ENCODE measurements at regions not wholly inside any gene's neighbourhood (a gene's known extent, or its start where the extent isn't known, plus 50 kb on each side); places are given as distances from the start of the nearest gene placed in this dataset.

GRCh38 chr13:86932776-86933334 lies 738.3 kb upstream of the SLITRK5 start:
- TF ChIP-seq CTCF (IDR thresholded peaks at IDR 0.05; ENCODE audit: control insufficient read depth, insufficient read depth, low read depth, low read length, missing control alignments), result no peak
- DNase-seq (ENCODE audit: low read depth), result no peak

GRCh38 chr13:86933676-86934075 lies 737.5 kb upstream of the SLITRK5 start:
- TF ChIP-seq CTCF (IDR thresholded peaks at IDR 0.05; ENCODE audit: control insufficient read depth, insufficient read depth, low read depth, low read length, missing control alignments), result no peak

More at GRCh38 chr13:86932776-86933334, 738.3 kb upstream of the SLITRK5 start:
- no peak overlapping the region for H3K4me3 ChIP-seq (ENCODE audit: control insufficient read depth, low read depth, low read length)

GRCh38 chr13:86937316-86937715 lies 733.9 kb upstream of the SLITRK5 start:
- no peak for TF ChIP-seq CTCF (IDR thresholded peaks at IDR 0.05; ENCODE audit: control insufficient read depth, insufficient read depth, low read depth, low read length, missing control alignments)
- no peak for DNase-seq (ENCODE audit: low read depth)
- no peak overlapping the region for H3K4me3 ChIP-seq (ENCODE audit: control insufficient read depth, low read depth, low read length)

More at GRCh38 chr13:86933676-86934075, 737.5 kb upstream of the SLITRK5 start:
- no peak overlapping the region for H3K4me3 ChIP-seq (ENCODE audit: control insufficient read depth, low read depth, low read length)
- no peak for DNase-seq (ENCODE audit: low read depth)

- no peak for TF ChIP-seq CTCF (IDR thresholded peaks at IDR 0.05; ENCODE audit: control insufficient read depth, insufficient read depth, low read depth, low read length, missing control alignments)
- DNase-seq (ENCODE audit: low read depth), result no peak
- H3K4me3 ChIP-seq (ENCODE audit: control insufficient read depth, low read depth, low read length), result no peak overlapping the region
Observed at GRCh38 chr13:86945584-86945983, 725.6 kb upstream of the SLITRK5 start.

- DNase-seq (ENCODE audit: low read depth), result no peak
- no peak overlapping the region for H3K4me3 ChIP-seq (ENCODE audit: control insufficient read depth, low read depth, low read length)
- TF ChIP-seq CTCF (IDR thresholded peaks at IDR 0.05; ENCODE audit: control insufficient read depth, insufficient read depth, low read depth, low read length, missing control alignments), result no peak
Observed at GRCh38 chr13:86946734-86947133, 724.4 kb upstream of the SLITRK5 start.

GRCh38 chr13:86954341-86954740 lies 716.8 kb upstream of the SLITRK5 start:
- TF ChIP-seq CTCF (IDR thresholded peaks at IDR 0.05; ENCODE audit: control insufficient read depth, insufficient read depth, low read depth, low read length, missing control alignments), result no peak
- DNase-seq (ENCODE audit: low read depth), result no peak
- H3K4me3 ChIP-seq (ENCODE audit: control insufficient read depth, low read depth, low read length), result no peak overlapping the region

- no peak for DNase-seq (ENCODE audit: low read depth)
- no peak for TF ChIP-seq CTCF (IDR thresholded peaks at IDR 0.05; ENCODE audit: control insufficient read depth, insufficient read depth, low read depth, low read length, missing control alignments)
- H3K4me3 ChIP-seq (ENCODE audit: control insufficient read depth, low read depth, low read length), result no peak overlapping the region
Observed at GRCh38 chr13:86960876-86961275, 710.3 kb upstream of the SLITRK5 start.

Data from AG09309 (cell line).